ENCODE measurements at regions not wholly inside any gene's neighbourhood (a gene's known extent, or its start where the extent isn't known, plus 50 kb on each side); places are given as distances from the start of the nearest gene placed in this dataset.
"Not testable (repeated sequence)": the region's sequence is repeated elsewhere in the genome, so short reads cannot be mapped to it uniquely, and the experiment has no call there.

GRCh38 chr1:55517036-55517435 lies 301.9 kb upstream of the USP24 start:
- Histone ChIP-seq H4K20me1 (ENCODE audit: control insufficient read depth, insufficient read depth, insufficient read length) (no peaks in the 10 kb centered on the region), H3K9ac (ENCODE audit: extremely low read depth, insufficient read length, low read length) (no peak overlapping the region), H3K27me3 (ENCODE audit: insufficient read depth, low read length) (no peaks in the 10 kb centered on the region), H3K23ac (ENCODE audit: insufficient read length, low read depth, low read length) (no peak overlapping the region), H3K27ac (ENCODE audit: insufficient read length, low read depth, low read length) (no peak overlapping the region), H3K9me3 (ENCODE audit: control insufficient read depth, low read depth, low read length) (no peaks in the 10 kb centered on the region), H3K4me1 (ENCODE audit: insufficient read depth, low read length) (no peaks in the 10 kb centered on the region), H3K79me1 (ENCODE audit: insufficient read depth, low read depth, low read length, poor library complexity, severe bottlenecking) (no peaks in the 10 kb centered on the region), H3K56ac (ENCODE audit: insufficient read length, low read depth, low read length) (no peak overlapping the region), H3K4me2 (ENCODE audit: insufficient read depth, insufficient read length, low read length) (no peak overlapping the region), H3K23me2 (ENCODE audit: insufficient read length, low read depth, low read length, poor library complexity, severe bottlenecking) (no peaks in the 10 kb centered on the region), H3K14ac (ENCODE audit: insufficient read depth, low read length) (no peak overlapping the region), H2BK15ac (ENCODE audit: low read depth, low read length) (no peak overlapping the region), H4K8ac (replicated peaks; ENCODE audit: insufficient read length, low read depth, low read length) (no peak overlapping the region), H3K79me2 (ENCODE audit: insufficient read depth, low read length) (no peaks in the 10 kb centered on the region), H2BK12ac (ENCODE audit: insufficient read length, low read depth, low read length) (no peak overlapping the region), H2AFZ (ENCODE audit: low read length) (no peak overlapping the region), H2AK5ac (ENCODE audit: insufficient read length, low read length) (no peak overlapping the region), H2BK5ac (ENCODE audit: insufficient read length, low read length) (no peak overlapping the region), H3K4ac (ENCODE audit: low read depth, low read length) (no peak overlapping the region), H2BK120ac (ENCODE audit: low read depth, low read length, poor library complexity, severe bottlenecking) (no peak overlapping the region), H2BK20ac (ENCODE audit: low read depth, low read length, poor library complexity, severe bottlenecking) (no peak overlapping the region), H4K5ac (ENCODE audit: insufficient read length, low read depth, low read length) (no peak overlapping the region), H3T11ph (ENCODE audit: low read length) (no peak overlapping the region), H3K18ac (ENCODE audit: insufficient read length, low read depth, low read length) (no peak overlapping the region), H4K91ac (ENCODE audit: insufficient read length, low read depth, low read length) (no peak overlapping the region)
- Mint-ChIP-seq H3K36me3 (ENCODE audit: insufficient read depth in 1 of 3, low read depth in 3 of 3) (no peaks in the 10 kb centered on the region), H3K27me3 (ENCODE audit: low read depth) (peaks cover 12% of the 10 kb centered on the region), H3K4me3 (no peak overlapping the region), H3K27ac (no peak overlapping the region), H3K9me3 (no peaks in the 10 kb centered on the region; a peak in 1 of 5 replicates), H3K4me1 (no peaks in the 10 kb centered on the region)
- TF ChIP-seq CTCF (conservative IDR thresholded peaks at IDR 0.05), result no peak
- no CpG with 5 or more reads among the region's 5 CpGs for WGBS (ENCODE audit: extremely low coverage, insufficient read length, low lambda C conversion rate)
- DNase-seq, result no peak

- H3K4me1 Mint-ChIP-seq, result not testable (repeated sequence)
These were observed 299.4 kb upstream of the USP24 start for GRCh38 chr1:55514571-55514970.

More at GRCh38 chr1:55514571-55514970, 299.4 kb upstream of the USP24 start:
- H2BK120ac ChIP-seq (ENCODE audit: low read depth, low read length, poor library complexity, severe bottlenecking); H2BK15ac ChIP-seq (ENCODE audit: low read depth, low read length); DNase-seq; H3K4ac ChIP-seq (ENCODE audit: low read depth, low read length); H3K4me3 Mint-ChIP-seq; H2AK5ac ChIP-seq (ENCODE audit: insufficient read length, low read length); H3K23ac ChIP-seq (ENCODE audit: insufficient read length, low read depth, low read length); H3T11ph ChIP-seq (ENCODE audit: low read length); H2BK12ac ChIP-seq (ENCODE audit: insufficient read length, low read depth, low read length); H4K20me1 ChIP-seq (ENCODE audit: control insufficient read depth, insufficient read depth, insufficient read length); H2BK5ac ChIP-seq (ENCODE audit: insufficient read length, low read length); H3K36me3 Mint-ChIP-seq (ENCODE audit: insufficient read depth in 1 of 3, low read depth in 3 of 3); H3K18ac ChIP-seq (ENCODE audit: insufficient read length, low read depth, low read length); H3K14ac ChIP-seq (ENCODE audit: insufficient read depth, low read length); H3K4me1 ChIP-seq (ENCODE audit: insufficient read depth, low read length); H3K56ac ChIP-seq (ENCODE audit: insufficient read length, low read depth, low read length); H3K27me3 ChIP-seq (ENCODE audit: insufficient read depth, low read length); H2AFZ ChIP-seq (ENCODE audit: low read length); H3K27me3 Mint-ChIP-seq (ENCODE audit: low read depth); H3K9me3 Mint-ChIP-seq; H3K4me2 ChIP-seq (ENCODE audit: insufficient read depth, insufficient read length, low read length); H4K91ac ChIP-seq (ENCODE audit: insufficient read length, low read depth, low read length); H3K79me1 ChIP-seq (ENCODE audit: insufficient read depth, low read depth, low read length, poor library complexity, severe bottlenecking); H3K9me3 ChIP-seq (ENCODE audit: control insufficient read depth, low read depth, low read length); H4K8ac ChIP-seq (replicated peaks; ENCODE audit: insufficient read length, low read depth, low read length); H3K9ac ChIP-seq (ENCODE audit: extremely low read depth, insufficient read length, low read length); H3K79me2 ChIP-seq (ENCODE audit: insufficient read depth, low read length); H3K23me2 ChIP-seq (ENCODE audit: insufficient read length, low read depth, low read length, poor library complexity, severe bottlenecking); H3K27ac Mint-ChIP-seq; H2BK20ac ChIP-seq (ENCODE audit: low read depth, low read length, poor library complexity, severe bottlenecking); H4K5ac ChIP-seq (ENCODE audit: insufficient read length, low read depth, low read length); H3K27ac ChIP-seq (ENCODE audit: insufficient read length, low read depth, low read length): not testable (repeated sequence)
- no CpG with 5 or more reads among the region's 4 CpGs for WGBS (ENCODE audit: extremely low coverage, insufficient read length, low lambda C conversion rate)

All from H9 (cell line).